ENCODE measurements at regions not wholly inside any gene's neighbourhood (a gene's known extent, or its start where the extent isn't known, plus 50 kb on each side); places are given as distances from the start of the nearest gene placed in this dataset.

DNA sequence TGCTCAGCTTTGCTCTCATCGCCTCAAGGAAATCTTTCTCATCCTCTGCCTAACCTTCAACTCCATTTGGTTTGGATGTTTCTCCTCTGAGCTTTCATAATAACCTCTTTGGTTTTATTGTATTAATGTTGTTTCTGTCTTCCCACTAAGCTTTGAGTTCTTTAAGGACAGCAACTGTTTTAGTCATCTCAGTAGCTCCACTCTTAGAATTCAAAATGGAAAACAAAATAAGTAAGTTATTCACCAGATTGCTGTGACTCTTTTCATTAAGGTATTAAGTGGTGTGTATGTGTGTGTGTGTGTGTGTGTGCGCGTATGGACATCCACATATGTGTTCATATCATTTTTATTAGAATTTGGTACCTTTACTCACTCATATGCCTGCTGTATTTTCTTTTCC, 279.2 kb upstream of the BOD1L1 start:
- H3K27ac Mint-ChIP-seq: no peak overlapping the region
- no peak overlapping the region for H3K4me3 ChIP-seq (ENCODE audit: low read length)
- TF ChIP-seq, protein P1, sequence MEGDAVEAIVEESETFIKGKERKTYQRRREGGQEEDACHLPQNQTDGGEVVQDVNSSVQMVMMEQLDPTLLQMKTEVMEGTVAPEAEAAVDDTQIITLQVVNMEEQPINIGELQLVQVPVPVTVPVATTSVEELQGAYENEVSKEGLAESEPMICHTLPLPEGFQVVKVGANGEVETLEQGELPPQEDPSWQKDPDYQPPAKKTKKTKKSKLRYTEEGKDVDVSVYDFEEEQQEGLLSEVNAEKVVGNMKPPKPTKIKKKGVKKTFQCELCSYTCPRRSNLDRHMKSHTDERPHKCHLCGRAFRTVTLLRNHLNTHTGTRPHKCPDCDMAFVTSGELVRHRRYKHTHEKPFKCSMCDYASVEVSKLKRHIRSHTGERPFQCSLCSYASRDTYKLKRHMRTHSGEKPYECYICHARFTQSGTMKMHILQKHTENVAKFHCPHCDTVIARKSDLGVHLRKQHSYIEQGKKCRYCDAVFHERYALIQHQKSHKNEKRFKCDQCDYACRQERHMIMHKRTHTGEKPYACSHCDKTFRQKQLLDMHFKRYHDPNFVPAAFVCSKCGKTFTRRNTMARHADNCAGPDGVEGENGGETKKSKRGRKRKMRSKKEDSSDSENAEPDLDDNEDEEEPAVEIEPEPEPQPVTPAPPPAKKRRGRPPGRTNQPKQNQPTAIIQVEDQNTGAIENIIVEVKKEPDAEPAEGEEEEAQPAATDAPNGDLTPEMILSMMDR (conservative IDR thresholded peaks at IDR 0.05): no peak
- H3K4me1 ChIP-seq (ENCODE audit: control insufficient read depth, insufficient read depth, low read length): no peaks in the 10 kb centered on the region
- no peak overlapping the region for H3K9ac ChIP-seq (ENCODE audit: extremely low read depth, low read length, poor library complexity, severe bottlenecking)
- H3K9me3 Mint-ChIP-seq: no peaks in the 10 kb centered on the region
- H3K27me3 ChIP-seq (ENCODE audit: control insufficient read depth, insufficient read depth, low read length, poor library complexity, severe bottlenecking): peaks cover 28% of the 10 kb centered on the region
- no peak overlapping the region for H3K27ac ChIP-seq (ENCODE audit: low read depth, low read length)
- no peak for DNase-seq
- no peaks in the 10 kb centered on the region for H3K9me3 ChIP-seq (ENCODE audit: control insufficient read depth, low read length)
- 97% methylated on average over 3 of the region's 3 CpGs; no CpG with 5 or more reads in 1 of the 2 experiments for WGBS, 2 experiments (ENCODE audit: insufficient coverage in 1 of 2, insufficient read length in 1 of 2)
- H3K36me3 ChIP-seq (ENCODE audit: control insufficient read depth, insufficient read depth, low read length): no peaks in the 10 kb centered on the region
- peaks cover 8% of the 10 kb centered on the region for H3K27me3 Mint-ChIP-seq (ENCODE audit: insufficient read depth)
- no peaks in the 10 kb centered on the region for H3K4me1 Mint-ChIP-seq
- no peaks in the 10 kb centered on the region for H3K36me3 Mint-ChIP-seq (ENCODE audit: low read depth)
- no peak overlapping the region for H3K4me3 Mint-ChIP-seq

DNA sequence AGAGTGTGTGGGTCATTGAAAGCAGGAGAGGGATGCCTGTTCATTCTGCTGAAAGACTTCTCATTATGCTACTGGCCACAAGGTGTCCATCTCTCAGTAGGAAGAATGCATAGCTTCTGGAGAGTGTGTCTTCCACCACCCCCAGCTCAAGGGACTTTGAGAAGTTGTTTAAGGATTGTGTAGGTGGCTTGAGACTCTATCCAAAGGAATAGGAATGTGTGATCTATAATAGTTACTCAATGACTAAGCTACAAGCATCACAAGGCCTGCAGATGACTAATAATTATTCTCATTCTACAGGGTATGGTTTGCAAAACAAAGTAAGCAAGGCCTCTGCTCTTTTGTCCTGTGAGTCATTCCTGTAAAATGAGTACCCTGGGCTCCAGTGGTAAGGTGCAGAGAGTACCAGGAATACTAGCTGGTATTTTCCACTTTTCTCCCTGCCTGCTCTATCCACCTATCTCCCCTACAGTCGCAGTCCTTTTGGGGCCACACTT, 279.8 kb upstream of the BOD1L1 start:
- Mint-ChIP-seq H3K27me3 (ENCODE audit: insufficient read depth) (peaks cover 8% of the 10 kb centered on the region), H3K4me3 (no peak overlapping the region), H3K9me3 (no peaks in the 10 kb centered on the region), H3K4me1 (no peaks in the 10 kb centered on the region), H3K27ac (no peak overlapping the region), H3K36me3 (ENCODE audit: low read depth) (no peaks in the 10 kb centered on the region)
- TF ChIP-seq, protein P1 (conservative IDR thresholded peaks at IDR 0.05): peak; percentile 59
- DNase-seq: no peak
- peaks cover 30% of the 10 kb centered on the region for H3K27me3 ChIP-seq (ENCODE audit: control insufficient read depth, insufficient read depth, low read length, poor library complexity, severe bottlenecking)
- no peaks in the 10 kb centered on the region for H3K36me3 ChIP-seq (ENCODE audit: control insufficient read depth, insufficient read depth, low read length)
- H3K27ac ChIP-seq (ENCODE audit: low read depth, low read length): no peak overlapping the region
- no peaks in the 10 kb centered on the region for H3K4me1 ChIP-seq (ENCODE audit: control insufficient read depth, insufficient read depth, low read length)
- WGBS, 2 experiments (ENCODE audit: insufficient coverage in 1 of 2, insufficient read length in 1 of 2): 79% methylated on average over 1 of the region's 1 CpG; no CpG with 5 or more reads in 1 of the 2 experiments
- H3K4me3 ChIP-seq (ENCODE audit: low read length): no peak overlapping the region
- no peaks in the 10 kb centered on the region for H3K9me3 ChIP-seq (ENCODE audit: control insufficient read depth, low read length)
- no peak overlapping the region for H3K9ac ChIP-seq (ENCODE audit: extremely low read depth, low read length, poor library complexity, severe bottlenecking)

DNA sequence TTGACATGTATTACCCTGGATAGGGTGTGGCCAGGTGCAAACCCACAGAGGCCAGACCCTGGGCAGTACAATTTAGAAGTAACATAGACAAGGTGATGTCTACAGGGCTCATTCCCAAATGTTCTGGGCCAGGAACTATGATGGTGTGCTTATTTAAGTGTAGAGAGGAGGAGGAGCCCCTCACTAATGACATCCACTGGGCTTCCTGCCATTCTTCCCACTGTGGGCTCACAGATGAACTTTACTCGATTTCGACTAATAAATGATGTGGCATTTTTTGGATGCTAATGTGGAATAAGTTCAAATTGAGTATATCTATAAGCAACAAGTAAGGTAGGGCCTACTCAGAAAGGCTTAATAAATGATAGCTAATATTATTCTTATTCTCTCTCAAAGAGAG, 280.9 kb upstream of the BOD1L1 start:
- 88% methylated on average over 2 of the region's 2 CpGs; no CpG with 5 or more reads in 1 of the 2 experiments for WGBS, 2 experiments (ENCODE audit: insufficient coverage in 1 of 2, insufficient read length in 1 of 2)
- Histone ChIP-seq H3K9me3 (ENCODE audit: control insufficient read depth, low read length) (no peaks in the 10 kb centered on the region), H3K36me3 (ENCODE audit: control insufficient read depth, insufficient read depth, low read length) (no peaks in the 10 kb centered on the region), H3K27me3 (ENCODE audit: control insufficient read depth, insufficient read depth, low read length, poor library complexity, severe bottlenecking) (peaks cover 29% of the 10 kb centered on the region), H3K27ac (ENCODE audit: low read depth, low read length) (no peak overlapping the region), H3K9ac (ENCODE audit: extremely low read depth, low read length, poor library complexity, severe bottlenecking) (no peak overlapping the region), H3K4me3 (ENCODE audit: low read length) (no peak overlapping the region), H3K4me1 (ENCODE audit: control insufficient read depth, insufficient read depth, low read length) (no peaks in the 10 kb centered on the region)
- DNase-seq: no peak
- TF ChIP-seq, protein P1 (conservative IDR thresholded peaks at IDR 0.05): no peak
- Mint-ChIP-seq H3K4me1 (no peaks in the 10 kb centered on the region), H3K27me3 (ENCODE audit: insufficient read depth) (peaks cover 12% of the 10 kb centered on the region), H3K27ac (no peak overlapping the region), H3K4me3 (no peak overlapping the region), H3K9me3 (no peaks in the 10 kb centered on the region), H3K36me3 (ENCODE audit: low read depth) (no peaks in the 10 kb centered on the region)
